LoVo (cell line): ENCODE measurements at regions not wholly inside any gene's neighbourhood (a gene's known extent, or its start where the extent isn't known, plus 50 kb on each side); places are given as distances from the start of the nearest gene placed in this dataset.
"Not testable (repeated sequence)": the region's sequence is repeated elsewhere in the genome, so short reads cannot be mapped to it uniquely, and the experiment has no call there.

Experiments used
- DNase-seq: peaks from one replicate; pipeline ENCODE4 v3.0.0-alpha.2; 2016; ENCODE audit warnings: low spot score

DNA sequence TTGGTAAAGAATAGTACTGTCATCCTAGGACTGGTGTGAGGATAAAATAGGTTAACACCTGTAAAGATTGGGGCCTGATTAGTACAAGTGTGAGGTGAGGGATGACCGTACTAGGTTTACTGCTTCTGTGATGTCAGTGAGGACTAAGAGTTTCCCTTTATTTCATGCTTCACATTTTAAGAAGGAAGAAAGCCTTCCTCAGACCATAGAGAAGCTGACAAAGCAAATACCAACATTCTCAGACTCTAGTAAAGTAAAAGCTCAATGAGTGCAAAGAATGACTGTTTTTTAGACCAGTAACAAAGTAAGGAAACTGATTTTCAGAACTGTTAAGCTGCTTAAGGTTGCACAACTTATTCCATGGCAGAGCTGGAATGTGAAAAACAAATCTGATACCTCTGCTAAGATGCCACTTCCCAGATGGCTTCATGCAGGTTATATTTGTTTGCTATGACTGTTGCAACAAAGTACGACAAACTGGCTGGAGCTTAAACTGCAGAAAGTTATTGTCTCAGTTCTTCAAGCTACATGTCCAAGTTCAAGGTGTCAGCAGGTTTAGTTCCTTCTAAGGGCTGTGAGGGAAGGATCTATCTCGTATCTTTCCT lies 354.9 kb downstream of the RSL24D1 start:
- DNase-seq = no peak

GRCh38 chr15:54840621-54841398 lies 355.9 kb downstream of the RSL24D1 start:
- no peak for DNase-seq

GRCh38 chr15:54839379-54839778 lies 357.4 kb downstream of the RSL24D1 start:
- no peak for DNase-seq

DNA sequence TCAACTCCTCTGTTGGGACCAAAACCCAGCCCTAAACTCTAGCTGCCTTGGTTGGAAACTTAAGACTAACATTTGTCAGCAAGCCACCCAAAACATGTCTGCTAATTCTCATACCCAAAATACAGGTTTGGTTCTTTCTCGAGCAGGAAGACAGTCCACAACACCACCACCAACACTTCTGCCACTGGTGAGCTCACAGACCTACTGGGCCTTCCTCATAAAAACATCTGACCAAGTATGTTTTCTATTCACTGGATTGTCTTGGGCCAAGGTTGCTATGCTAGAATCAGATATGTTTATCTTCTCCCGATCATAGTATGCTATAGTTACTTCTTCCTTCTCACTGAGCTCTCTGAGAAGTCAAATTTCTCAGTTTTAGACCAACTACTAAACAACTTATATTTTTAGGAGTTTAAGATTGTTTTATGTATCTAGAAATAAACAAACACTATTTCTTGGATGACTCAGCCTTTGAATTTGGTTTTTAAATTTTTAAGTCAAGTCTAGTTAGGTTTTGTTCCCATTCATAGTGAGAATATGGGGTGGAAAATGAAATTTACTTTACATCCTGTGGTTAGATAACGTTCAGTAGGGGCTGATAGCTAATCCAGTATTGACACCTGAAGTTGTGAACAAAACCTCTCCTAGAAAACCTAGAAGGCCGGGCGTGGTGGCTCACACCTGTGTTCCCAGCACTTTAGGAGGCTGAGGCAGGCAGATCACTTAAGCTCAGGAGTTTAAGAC lies 360.5 kb downstream of the RSL24D1 start:
- no peak for DNase-seq

GRCh38 chr15:54829821-54830220 lies 366.9 kb downstream of the RSL24D1 start:
- no peak for DNase-seq

GRCh38 chr15:54820811-54821210 lies 375.9 kb downstream of the RSL24D1 start:
- DNase-seq = no peak

DNA sequence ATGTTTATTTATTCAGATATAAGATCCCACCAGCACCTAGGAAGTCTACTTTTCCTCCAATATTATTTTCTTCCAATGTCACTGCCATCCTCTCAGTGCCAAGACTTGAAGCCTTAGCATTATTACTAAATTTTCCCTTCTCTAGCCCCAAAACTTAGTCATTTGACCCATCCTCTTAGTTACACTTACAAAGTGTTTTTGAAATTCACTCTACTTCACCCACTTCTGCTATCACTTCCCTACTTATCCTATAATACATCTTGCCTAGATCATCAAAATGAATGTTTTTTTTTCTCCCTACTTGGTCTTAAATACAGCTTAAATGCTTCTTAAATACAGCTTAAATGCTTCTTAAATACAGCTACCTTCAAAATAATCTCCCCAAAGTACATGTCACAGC lies 376.6 kb downstream of the RSL24D1 start:
- no peak for DNase-seq

DNA sequence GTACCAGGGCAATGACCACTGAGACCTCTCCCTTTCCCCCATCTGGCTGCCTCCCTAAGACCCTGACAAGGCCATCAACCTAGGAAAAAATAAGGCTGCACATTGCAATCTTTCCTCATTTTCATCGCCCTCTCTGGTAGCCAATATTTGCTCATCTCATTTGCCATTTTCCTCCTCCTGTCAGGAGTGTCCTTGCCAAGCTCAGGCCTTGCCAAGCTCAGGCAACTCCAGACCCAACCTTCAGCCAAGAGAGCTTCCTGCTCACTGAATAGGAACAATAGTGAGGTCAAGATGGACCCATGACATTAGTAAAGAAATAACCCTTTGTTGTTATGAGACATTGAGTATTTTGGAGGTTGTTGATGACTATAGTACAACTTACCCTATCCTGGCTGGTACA lies 380.3 kb downstream of the RSL24D1 start:
- DNase-seq = no peak

DNA sequence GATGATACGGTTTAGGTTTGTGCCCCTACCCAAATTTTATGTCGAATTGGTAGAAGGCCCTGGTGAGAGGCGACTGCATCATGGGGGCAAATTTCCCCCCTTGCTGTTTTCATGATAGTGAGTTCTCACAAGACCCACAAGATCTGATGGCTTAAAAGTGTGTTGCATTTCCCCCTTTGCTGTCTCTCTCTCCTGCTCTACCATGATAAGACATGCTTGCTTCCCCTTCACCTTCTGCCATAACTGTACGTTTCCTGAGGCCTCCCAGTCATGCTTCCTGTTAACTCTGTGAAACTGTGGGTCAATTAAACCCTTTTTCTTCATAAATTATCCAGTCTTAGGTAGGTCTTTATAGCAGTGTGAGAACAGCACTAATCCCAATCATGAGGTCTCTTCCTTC lies 381.2 kb downstream of the RSL24D1 start:
- no peak for DNase-seq

GRCh38 chr15:54812383-54812782 lies 384.4 kb downstream of the RSL24D1 start:
- DNase-seq = no peak

- no peak for DNase-seq
These were observed 386.2 kb downstream of the RSL24D1 start for GRCh38 chr15:54810496-54810895.

DNA sequence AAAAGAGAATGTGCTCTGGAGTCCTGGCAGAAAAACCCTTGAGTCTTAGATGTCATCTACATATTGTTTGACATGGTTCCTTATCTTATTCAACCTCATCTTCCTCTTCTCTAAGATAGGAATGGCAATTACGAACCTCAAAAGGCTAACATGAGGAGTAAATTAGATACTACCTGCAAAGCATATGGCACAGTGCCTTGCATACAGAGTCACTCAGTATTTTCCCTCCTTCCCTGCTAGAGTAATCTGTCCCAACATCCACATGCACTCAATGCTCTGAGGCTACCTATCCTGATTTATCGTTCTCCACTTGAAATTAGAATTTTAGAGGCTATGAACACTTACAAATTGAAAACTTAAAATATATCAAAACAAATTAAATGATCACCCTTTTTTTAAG lies 386.7 kb downstream of the RSL24D1 start:
- DNase-seq = no peak

DNA sequence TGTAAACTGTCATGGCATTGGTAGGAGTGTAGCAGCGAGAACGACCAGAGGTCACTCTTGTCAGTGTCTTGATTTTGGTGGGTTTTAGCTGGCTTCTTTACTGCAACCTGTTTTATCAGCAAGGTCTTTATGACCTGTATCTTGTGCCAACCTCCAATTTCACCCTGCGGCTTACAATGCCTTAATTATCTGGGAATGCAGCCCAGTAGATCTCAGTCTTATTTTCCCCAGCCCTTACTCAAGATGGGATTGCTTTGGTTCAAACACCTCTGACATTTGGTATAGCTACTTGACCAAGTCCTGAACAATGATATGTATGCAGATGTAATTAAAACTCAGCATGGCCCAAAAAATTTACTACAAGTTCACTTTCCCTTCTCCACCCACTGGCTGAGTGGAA lies 388.4 kb downstream of the RSL24D1 start:
- DNase-seq = no peak

DNA sequence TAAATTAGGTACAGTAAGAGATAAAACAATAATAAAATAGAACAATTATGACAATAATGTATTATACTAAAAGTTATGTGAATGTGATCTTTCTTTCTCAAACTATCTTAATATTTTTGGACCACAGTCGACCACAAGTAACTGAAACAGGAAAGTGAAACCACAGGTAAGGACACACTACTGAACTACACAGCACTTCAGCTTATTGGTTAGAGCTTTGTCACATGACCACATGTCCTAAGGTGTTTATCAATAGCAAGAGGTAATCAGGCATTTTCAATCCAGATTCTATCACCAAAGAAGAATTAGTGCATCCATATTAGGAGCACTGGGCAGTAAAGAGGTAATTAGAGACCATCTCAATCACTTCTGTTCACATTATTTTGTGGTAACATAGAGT lies 392.8 kb downstream of the RSL24D1 start:
- DNase-seq = no peak

DNA sequence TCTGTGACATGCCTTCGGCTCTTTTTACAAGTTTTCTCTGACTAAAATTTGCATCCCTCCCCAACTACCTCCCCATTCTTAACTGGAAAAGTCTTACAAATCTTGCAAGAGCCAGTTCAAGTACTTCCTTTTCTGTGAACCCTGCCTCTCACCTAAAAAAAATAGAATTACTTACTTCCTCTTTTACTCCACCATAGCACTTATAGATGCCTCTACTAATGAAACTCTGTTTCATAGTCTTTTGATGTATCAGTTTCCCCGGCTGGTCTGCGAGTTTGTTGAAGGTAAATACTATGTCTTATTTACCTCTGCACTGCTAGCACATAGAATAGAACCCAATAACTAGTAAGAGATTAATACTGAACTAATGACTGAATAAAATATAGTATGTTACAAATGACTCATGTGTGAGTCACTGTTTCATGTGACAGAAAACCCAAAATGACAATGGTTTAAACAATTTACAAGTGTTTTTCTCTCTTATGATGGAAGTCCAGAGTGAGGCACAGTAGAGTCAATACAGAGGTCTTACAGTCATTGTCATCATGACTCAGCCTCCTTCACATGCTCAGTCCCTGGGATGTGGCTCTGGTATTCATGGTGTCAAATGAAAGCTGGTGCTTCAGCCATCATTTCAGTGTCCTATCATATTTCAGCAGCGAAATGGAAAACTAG lies 393.5 kb downstream of the RSL24D1 start:
- peak; percentile 23 for DNase-seq

DNA sequence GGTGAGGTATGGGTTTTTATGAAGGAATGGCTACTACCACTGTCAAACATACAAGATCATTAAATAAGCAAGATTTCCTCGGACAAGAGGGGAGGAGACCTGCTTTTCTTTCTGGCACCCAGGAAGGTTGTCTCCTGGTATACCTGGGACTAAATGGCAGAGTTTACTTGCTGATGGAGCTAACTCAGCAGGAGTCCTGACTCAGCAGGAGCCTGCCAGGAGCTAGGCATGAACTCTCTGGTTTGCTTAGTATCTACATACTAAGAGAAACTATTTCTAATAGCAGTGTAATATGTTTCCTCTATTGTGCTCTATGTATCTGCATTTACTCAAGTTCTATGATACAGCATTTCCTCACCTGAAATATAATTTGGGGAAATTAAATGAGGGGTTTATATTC lies 404.2 kb downstream of the RSL24D1 start:
- DNase-seq = no peak

GRCh38 chr15:54790693-54791092 lies 406.0 kb downstream of the RSL24D1 start:
- no peak for DNase-seq

- DNase-seq = no peak
These were observed 407.4 kb downstream of the RSL24D1 start for GRCh38 chr15:54789376-54789775.

GRCh38 chr15:54781220-54781619 lies 415.5 kb downstream of the RSL24D1 start:
- DNase-seq = not testable (repeated sequence)

- no peak for DNase-seq
These were observed 417.5 kb downstream of the RSL24D1 start for GRCh38 chr15:54779271-54779670.

DNA sequence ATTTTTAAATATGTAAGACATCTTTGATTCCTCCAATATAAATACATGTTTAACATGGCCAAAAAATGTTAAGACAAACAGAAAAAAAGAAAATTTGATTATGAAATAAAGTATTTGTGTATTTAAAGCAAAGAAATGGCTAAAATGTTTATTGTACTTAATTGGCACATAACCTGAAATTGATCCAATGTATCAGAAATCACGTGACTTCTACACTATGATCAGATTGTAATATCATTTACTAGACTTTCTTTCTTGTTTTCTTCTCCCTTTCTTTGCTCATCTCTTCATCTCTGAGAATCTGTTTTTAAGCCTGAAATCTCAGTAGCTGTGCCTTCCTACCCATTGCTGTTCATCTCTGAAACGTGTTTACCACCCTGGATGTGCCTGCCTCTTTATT lies 420.3 kb downstream of the RSL24D1 start:
- no peak for DNase-seq

GRCh38 chr15:54772663-54773062 lies 424.1 kb downstream of the RSL24D1 start:
- no peak for DNase-seq

DNA sequence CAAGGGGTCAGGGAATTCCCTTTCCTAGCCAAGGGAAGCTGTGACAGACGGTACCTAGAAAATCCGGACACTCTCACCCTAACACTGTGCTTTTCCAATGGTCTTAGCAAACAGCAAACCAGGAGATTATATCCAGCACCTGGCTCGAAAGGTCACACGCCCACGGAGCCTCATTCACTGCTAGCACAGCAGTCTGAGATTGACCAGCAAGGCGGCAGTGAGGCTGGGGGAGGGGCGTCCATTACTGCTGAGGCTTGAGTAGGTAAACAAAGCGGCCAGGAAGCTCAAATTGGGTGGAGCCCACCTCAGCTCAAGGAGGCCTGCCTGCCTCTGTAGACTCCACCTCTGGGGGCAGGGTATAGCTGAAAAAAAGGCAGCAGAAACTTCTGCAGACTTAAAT lies 447.3 kb downstream of the RSL24D1 start:
- not testable (repeated sequence) for DNase-seq
